ENCODE measurements at regions not wholly inside any gene's neighbourhood (a gene's known extent, or its start where the extent isn't known, plus 50 kb on each side); places are given as distances from the start of the nearest gene placed in this dataset.

- TF ChIP-seq CTCF (IDR thresholded peaks at IDR 0.05): no peak
- TF ChIP-seq POLR2AphosphoS5 (IDR thresholded peaks at IDR 0.05): no peak
Observed at GRCh38 chr4:66235876-66236275, 565.6 kb upstream of the EPHA5 start.
